Endothelial cell of umbilical vein (primary cell): ENCODE measurements at regions not wholly inside any gene's neighbourhood (a gene's known extent, or its start where the extent isn't known, plus 50 kb on each side); places are given as distances from the start of the nearest gene placed in this dataset.

ENCODE experiments used
- BruUV-seq: library from RNA; stranded (reverse); fragments of 400-500 nt; replicated peaks from 2 replicates; lab custom pipeline; 2021; lab: Mats Ljungman, UMichigan
- CTCF ChIA-PET: fragments of 300-600, 350-600 bp; sonication (Branson Sonifier 250); formaldehyde crosslinking; loops from one replicate; lab custom pipeline; 2021; ENCODE audit warnings: antibody characterized with exemption, inconsistent platforms; lab: Charles Lee
- POLR2A ChIA-PET: fragments of 300-600, 350-600 bp; sonication (Branson Sonifier 250); formaldehyde crosslinking; loops from one replicate; lab custom pipeline; 2021; ENCODE audit warnings: antibody characterized with exemption, inconsistent platforms; lab: Charles Lee
- DNase-seq: peaks from one replicate; pipeline ENCODE4 v3.0.0-alpha.2; 2011; ENCODE audit warnings: low read depth, low spot score
- FAIRE-seq: peaks from 2 replicates; lab custom pipeline; 2011; peaks lifted over from hg19 to GRCh38; lab: Jason Lieb, UNC
- H2AFZ ChIP-seq: 2 replicates; pipeline ENCODE4 v1.6.0; 2012; ENCODE audit warnings: low read depth, low read length, control low read depth, inconsistent platforms
- H3K27ac ChIP-seq: 2 replicates; pipeline ENCODE4 v1.5.1; 2011; ENCODE audit warnings: low read depth, mild to moderate bottlenecking, control low read depth, low read length, moderate library complexity; ENCODE audit not compliant: insufficient read depth
- H3K27me3 ChIP-seq, 2 experiments: 2 replicates each; pipeline versions ENCODE4 v1.6.0 to v1.6.1; 2011; ENCODE audit warnings: low read length in 2 of 2, mixed read lengths in 1 of 2; ENCODE audit not compliant: control insufficient read depth in 2 of 2, insufficient read depth in 2 of 2
- H3K36me3 ChIP-seq, 2 experiments: 2 replicates in 1 of 2; 3 replicates in 1 of 2; pipeline ENCODE4 v1.5.1; 2011; ENCODE audit warnings: low read length in 2 of 2, mild to moderate bottlenecking in 1 of 2, moderate library complexity in 1 of 2; ENCODE audit not compliant: control insufficient read depth in 2 of 2, insufficient read depth in 2 of 2; ENCODE audit errors: extremely low read depth in 1 of 2
- H3K4me1 ChIP-seq: 3 replicates; pipeline ENCODE4 v1.5.1; 2011; ENCODE audit warnings: mild to moderate bottlenecking, low read length; ENCODE audit not compliant: control insufficient read depth, insufficient read depth; ENCODE audit errors: extremely low read depth
- H3K4me2 ChIP-seq: 2 replicates; pipeline ENCODE4 v1.6.1; 2011; ENCODE audit warnings: low read length, control low read depth, mixed read lengths; ENCODE audit not compliant: insufficient read depth
- H3K4me3 ChIP-seq, 3 experiments: fragments of 200-600 bp in 1 of 3; sonication (generic), shearing (Covaris generic) in 1 of 3; replicated peaks in 1 of 3; 2 replicates each; pipeline ENCODE4 v1.5.1; 2011 to 2016; ENCODE audit warnings: control low read depth in 3 of 3, low read length in 3 of 3, mild to moderate bottlenecking in 2 of 3, inconsistent platforms in 1 of 3, low read depth in 1 of 3, moderate library complexity in 1 of 3; ENCODE audit not compliant: insufficient read depth in 1 of 3
- H3K79me2 ChIP-seq: 2 replicates; pipeline ENCODE4 v1.6.0; 2012; ENCODE audit warnings: low read length, inconsistent platforms; ENCODE audit not compliant: control insufficient read depth, insufficient read depth
- H3K9ac ChIP-seq: replicated peaks from 2 replicates; pipeline ENCODE3; 2011; ENCODE audit warnings: low read length, control low read depth; ENCODE audit not compliant: insufficient read depth; ENCODE audit errors: extremely low read depth
- H3K9me1 ChIP-seq: replicated peaks from 3 replicates; pipeline ENCODE4 v1.6.0; 2011; ENCODE audit warnings: mild to moderate bottlenecking, low read length; ENCODE audit not compliant: control insufficient read depth, insufficient read depth; ENCODE audit errors: extremely low read depth
- H3K9me3 ChIP-seq: replicated peaks from 2 replicates; pipeline ENCODE4 v1.5.1; 2012; ENCODE audit warnings: low read length, inconsistent platforms; ENCODE audit not compliant: control insufficient read depth, insufficient read depth
- H4K20me1 ChIP-seq: replicated peaks from 2 replicates; pipeline ENCODE3; 2011; ENCODE audit warnings: mild to moderate bottlenecking, low read length; ENCODE audit not compliant: control insufficient read depth, insufficient read depth; ENCODE audit errors: extremely low read depth
- CTCF ChIP-seq, 2 donors: IDR thresholded peaks; 1 replicate in 1 of 2; 2 replicates in 1 of 2; pipeline ENCODE4 v1.5.1; 2011; ENCODE audit warnings: low read length in 2 of 2, mild to moderate bottlenecking in 2 of 2, moderate library complexity in 2 of 2, control low read depth in 1 of 2, inconsistent platforms in 1 of 2, low read depth in 1 of 2; ENCODE audit not compliant: insufficient read depth in 1 of 2; ENCODE audit errors: extremely low read depth in 1 of 2
- EZH2 ChIP-seq: IDR thresholded peaks from 2 replicates; pipeline ENCODE4 v1.6.1; 2012; ENCODE audit warnings: borderline replicate concordance, low read depth, mild to moderate bottlenecking, moderate library complexity, low read length, inconsistent platforms; ENCODE audit not compliant: severe bottlenecking
- FOS ChIP-seq: IDR thresholded peaks from 2 replicates; pipeline ENCODE4 v1.6.1; 2011; ENCODE audit warnings: mild to moderate bottlenecking, low read length, moderate library complexity, borderline replicate concordance; ENCODE audit not compliant: insufficient read depth
- GATA2 ChIP-seq: IDR thresholded peaks from 2 replicates; pipeline ENCODE4 v1.7.0; 2011; ENCODE audit warnings: low read depth, mild to moderate bottlenecking, moderate library complexity, mixed read lengths, low read length; ENCODE audit not compliant: insufficient read length, insufficient read depth
- JUN ChIP-seq: IDR thresholded peaks from 2 replicates; pipeline ENCODE4 v1.6.1; 2011; ENCODE audit warnings: borderline replicate concordance, low read depth; ENCODE audit not compliant: insufficient read length, insufficient read depth
- MAX ChIP-seq: IDR thresholded peaks from 2 replicates; pipeline ENCODE4 v1.6.1; 2011; ENCODE audit not compliant: insufficient read depth, insufficient read length
- MYC ChIP-seq: IDR thresholded peaks from one replicate; pipeline ENCODE4 v1.6.1; 2011; ENCODE audit warnings: mild to moderate bottlenecking, low read depth, low read length
- POLR2A ChIP-seq: IDR thresholded peaks from 2 replicates; pipeline ENCODE4 v1.6.1; 2012; ENCODE audit warnings: low read depth, mild to moderate bottlenecking, control low read depth, low read length
- POLR2AphosphoS5 ChIP-seq: IDR thresholded peaks from 2 replicates; pipeline ENCODE4 v1.6.1; 2012; ENCODE audit warnings: low read depth, mild to moderate bottlenecking, control low read depth, low read length, moderate library complexity; ENCODE audit not compliant: insufficient read depth
- dilution Hi-C: fragments of 300-500 bp; cut with MboI; formaldehyde crosslinking; loops from one replicate; pipeline ENCODE4 v1.15.0; 2019; ENCODE audit warnings: low sequenced_read_pairs; ENCODE audit not compliant: extremely low pct_ligation_motif_present
- intact Hi-C: fragments of 100-400 bp; cut with micrococcal nuclease; formaldehyde crosslinking; loops from one replicate; pipeline ENCODE4 v1.10.0; 2022

GRCh38 chr15:56866803-56867202, 51.6 kb upstream of the TCF12 start:
- DNase-seq (peak; percentile 4), FAIRE-seq (no peak)
- H3K9ac ChIP-seq: no peak overlapping the region
- ChIA-PET CTCF (interaction anchor here (1.2 to 5.0 kb wide), 3 partner anchors 45 to 376 kb away, joined by 4 to 29 read pairs (median 6); no protein-coding TSS in a partner anchor), POLR2A (no interaction called here)
- no peaks in the 10 kb centered on the region for H4K20me1 ChIP-seq
- no peak for TF ChIP-seq POLR2AphosphoS5
- TF ChIP-seq MAX: no peak
- TF ChIP-seq JUN: peak; percentile 32
- TF ChIP-seq GATA2: no peak
- TF ChIP-seq EZH2: no peak
- no peak for TF ChIP-seq CTCF (IDR thresholded peaks at IDR 0.05; ENCODE audit: extremely low read depth in 1 of 2, insufficient read depth in 1 of 2, low read depth in 1 of 2, low read length in 2 of 2)
- no peak for TF ChIP-seq MYC
- peak; percentile 36 for TF ChIP-seq FOS
- TF ChIP-seq POLR2A: no peak
- H3K4me1 ChIP-seq: peaks cover 13% of the 10 kb centered on the region
- H3K4me2 ChIP-seq: no peak overlapping the region
- H3K9me3 ChIP-seq: no peaks in the 10 kb centered on the region
- H3K9me1 ChIP-seq: no peaks in the 10 kb centered on the region
- H2AFZ ChIP-seq: no peak overlapping the region
- dilution Hi-C loops: no loop called here
- H3K27ac ChIP-seq: no peak overlapping the region
- BruUV-seq: no TSS peak
- no peaks in the 10 kb centered on the region for H3K27me3 ChIP-seq
- no peak overlapping the region for H3K4me3 ChIP-seq
- no peaks in the 10 kb centered on the region for H3K79me2 ChIP-seq
- H3K36me3 ChIP-seq: no peaks in the 10 kb centered on the region
- intact Hi-C loops: no loop called here
